COR-L47 (cell line): ENCODE measurements at regions not wholly inside any gene's neighbourhood (a gene's known extent, or its start where the extent isn't known, plus 50 kb on each side); places are given as distances from the start of the nearest gene placed in this dataset.

Source experiments
- DNase-seq: peaks from one replicate; lab custom pipeline; 2025; lab: John Stamatoyannopoulos, UW

DNA sequence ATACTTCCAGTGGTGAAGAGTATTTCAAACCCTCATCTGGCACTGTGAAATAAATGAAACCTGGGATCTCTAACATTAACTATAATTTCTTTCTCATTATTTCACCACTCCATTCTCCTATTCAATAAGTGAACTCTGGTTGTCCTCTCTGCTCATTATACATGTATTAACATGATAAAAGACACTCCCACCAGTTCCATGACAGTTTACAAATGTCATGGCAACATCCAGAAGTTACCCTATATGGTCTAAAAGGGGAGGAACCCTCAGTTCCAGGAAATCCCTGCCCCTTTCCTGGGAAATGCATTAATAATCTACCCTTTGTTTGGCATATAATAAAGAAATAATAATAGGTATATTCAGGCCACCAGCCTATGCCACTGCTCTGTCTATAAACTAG, 62.7 kb upstream of the BRINP3 start:
- DNase-seq, result no peak

DNA sequence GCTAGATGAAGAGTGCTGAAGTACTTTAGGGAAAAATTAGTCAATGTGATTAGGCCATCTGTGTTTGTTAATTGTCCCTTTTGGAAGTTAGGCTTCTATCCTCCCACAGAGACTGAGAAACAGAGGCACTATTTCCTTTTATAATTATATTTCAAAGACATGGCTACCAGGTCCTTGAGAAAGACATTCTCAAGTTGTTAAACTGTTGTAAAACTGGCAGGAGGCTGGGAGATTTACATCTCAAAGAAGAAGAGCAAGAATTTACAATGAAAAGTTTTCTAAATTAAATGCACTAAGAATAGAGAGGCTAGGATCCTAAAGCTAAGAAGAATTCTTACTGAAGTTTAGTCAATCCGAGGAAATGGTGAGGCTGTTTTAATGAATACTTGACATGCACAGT, 74.0 kb upstream of the BRINP3 start:
- no peak for DNase-seq

DNA sequence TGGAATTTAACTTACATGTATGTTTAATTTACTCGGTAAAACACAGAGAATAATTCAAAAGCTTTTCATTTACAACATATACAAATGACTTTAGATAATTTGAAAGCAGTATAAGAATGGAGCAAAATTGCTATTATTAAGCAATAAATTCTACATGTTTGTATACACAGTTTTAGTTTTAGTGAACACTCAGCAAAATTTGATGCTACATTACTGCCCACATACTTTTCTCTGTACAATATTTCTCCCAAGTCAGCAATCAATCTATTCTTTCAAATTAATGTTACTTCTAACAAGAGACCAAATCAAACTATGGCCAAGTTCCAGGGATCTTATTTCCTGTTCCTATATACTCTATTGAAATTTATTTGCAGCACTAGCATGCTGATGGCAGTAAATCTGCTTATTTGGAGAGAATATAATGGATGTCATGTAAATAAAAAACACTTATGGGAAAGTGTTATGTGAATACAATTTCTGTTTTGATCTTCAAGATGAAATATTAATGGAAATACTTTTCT, 82.6 kb upstream of the BRINP3 start:
- DNase-seq, result no peak

DNA sequence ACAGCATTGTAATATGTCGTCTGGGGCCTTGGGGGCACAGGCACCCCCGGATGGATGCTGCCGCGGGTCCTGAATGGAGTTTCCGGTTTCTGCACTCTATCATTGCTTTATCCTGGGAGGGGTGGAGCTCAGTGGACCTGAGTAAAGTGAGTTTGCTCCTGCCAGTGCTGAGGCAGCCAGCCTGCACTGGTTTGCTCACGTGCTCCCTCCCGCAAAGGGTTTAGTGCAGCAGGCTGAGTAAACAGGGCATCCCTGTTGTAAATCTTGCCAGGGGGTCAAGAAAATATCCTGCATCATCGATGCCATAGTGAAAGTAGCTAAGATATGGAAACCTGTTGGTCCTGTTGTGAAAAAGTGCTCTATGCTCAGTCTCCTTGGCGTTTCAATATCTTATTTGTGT, 85.6 kb upstream of the BRINP3 start:
- no peak for DNase-seq

DNA sequence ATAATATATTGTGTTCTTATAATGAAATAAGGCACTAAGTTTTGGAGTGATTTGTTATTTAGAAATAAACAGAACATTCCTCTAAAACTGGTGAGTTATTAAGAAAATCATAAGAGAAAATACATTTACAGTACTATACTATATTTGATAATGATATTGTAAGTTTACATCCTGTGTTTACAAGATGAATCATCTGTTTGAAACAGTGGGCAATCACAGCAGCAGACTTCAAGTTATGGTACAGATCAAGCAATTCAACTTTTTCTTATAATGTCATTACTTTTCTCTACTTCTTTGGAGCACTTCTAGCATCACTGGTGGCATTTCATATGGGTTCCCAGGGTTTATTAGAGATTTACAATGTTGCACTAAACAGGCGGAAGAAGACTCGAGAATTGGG, 86.5 kb upstream of the BRINP3 start:
- no peak for DNase-seq

DNA sequence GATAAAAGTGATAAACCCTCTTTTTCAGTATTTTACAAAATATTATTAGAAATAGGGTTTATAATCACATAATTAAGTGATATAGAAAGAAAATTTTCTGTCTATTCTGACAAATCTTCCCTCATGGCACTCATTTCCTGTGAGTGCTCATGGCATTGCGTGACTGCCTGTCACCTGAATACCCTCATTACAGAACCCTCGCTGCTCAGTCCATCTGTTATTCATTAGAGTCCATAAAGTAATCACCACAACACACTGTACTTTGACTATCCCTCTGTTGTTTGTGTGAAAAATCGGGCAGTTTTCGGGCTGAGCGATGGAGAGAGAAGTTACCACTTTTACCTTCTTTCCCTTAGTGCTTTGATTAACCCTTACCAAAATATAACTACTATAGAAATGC, 100.4 kb upstream of the BRINP3 start:
- DNase-seq, result no peak

DNA sequence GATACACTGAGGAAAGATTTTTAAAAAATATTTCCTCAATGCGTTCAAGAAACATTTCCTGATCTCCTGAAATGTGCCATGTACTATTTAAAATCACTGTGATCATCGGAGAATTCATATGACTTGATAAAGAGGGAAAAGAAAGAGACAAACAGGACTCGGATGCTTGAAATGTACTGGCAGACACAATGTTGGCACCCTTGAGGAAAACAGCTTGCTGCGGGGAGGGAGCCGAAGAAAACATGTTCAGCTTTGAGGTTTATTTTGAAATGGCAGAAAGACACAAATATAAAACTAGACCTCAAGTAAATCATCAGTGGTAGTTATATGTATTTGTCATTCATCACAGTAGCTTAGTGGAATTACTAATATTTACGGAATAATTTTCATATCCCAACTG, 100.9 kb upstream of the BRINP3 start:
- DNase-seq, result no peak

DNA sequence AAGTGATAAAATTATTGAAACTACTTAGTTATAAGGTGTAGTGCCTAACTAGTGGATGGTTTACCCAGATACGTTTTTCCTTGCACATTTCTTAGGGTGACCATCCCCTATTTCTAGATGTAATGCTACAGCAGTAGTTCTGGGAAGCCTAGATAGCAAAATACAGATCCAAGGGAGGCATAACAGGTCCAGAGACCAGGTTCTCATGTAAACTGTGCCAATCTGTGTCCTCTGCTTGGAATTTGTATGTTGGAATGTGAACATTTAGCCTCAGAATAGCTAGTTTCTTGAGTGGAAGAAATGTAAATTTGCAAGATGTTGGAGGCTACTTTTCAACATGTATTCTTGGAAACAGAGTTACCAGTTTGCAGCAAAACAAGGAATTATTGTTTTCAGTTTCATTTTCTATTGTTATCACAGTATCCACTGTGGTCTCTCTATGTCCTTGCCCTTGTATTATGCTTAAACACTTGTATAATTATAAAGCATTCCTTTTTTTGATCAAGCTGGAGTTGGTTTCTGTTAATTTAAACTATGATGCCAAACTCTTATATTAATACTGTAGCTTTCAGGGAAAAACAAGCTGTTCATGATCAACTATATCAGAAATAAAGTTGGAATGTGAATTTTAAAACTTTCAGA, 102.0 kb upstream of the BRINP3 start:
- DNase-seq, result no peak

DNA sequence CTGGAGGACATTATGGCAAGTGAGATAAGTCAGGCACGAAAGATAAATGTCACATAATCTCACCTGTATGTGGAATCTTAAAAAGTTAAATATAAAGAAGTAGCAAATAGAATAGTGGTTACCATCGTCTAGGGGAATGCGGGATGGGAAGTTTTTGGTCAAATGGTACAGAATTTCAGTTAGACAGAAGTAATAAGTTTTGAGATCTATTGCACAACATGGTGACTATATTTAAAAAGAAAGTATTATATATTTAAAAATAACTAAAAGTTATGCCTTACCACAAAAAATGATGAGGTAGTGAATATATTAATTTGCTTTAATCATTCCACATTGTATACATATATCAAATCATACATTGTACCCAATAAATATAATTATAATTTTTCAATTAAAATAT, 106.2 kb upstream of the BRINP3 start:
- DNase-seq, result no peak

DNA sequence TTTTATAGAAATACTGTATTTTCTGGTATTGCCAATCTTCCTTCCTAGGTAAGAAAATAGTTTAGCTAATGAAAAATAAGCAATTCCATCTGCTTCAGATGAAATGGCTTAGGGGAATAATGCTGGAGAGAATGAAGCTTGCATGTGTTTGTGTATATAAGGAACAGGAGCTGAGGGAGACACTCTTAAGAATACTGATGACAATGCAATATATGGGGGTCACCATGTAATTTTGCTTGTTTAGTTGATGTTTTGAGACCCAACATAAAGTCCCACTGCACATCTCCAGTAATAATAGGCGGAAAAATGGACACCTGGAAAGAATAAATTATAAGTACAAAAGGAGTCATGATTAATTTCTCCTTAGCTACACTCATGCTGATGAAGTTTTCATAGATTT, 110.8 kb upstream of the BRINP3 start:
- no peak for DNase-seq

DNA sequence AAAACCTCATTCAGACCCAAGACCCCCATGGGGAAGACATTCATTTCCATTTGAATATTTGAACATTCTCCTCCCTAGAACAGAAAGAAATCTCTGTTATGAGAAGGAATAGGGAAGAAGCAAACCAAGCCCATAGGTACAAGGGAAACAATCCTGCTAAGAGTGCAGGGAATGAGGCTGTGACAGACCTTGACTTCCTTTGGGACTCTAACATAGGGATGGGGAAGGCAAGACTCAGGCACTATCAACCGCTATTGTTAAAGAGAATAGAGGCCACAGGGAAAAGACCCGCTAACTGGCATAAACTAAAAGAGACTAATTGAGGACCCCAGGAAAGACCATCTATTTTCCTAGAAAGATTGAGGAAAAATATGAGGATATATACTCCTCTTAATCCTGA, 117.8 kb upstream of the BRINP3 start:
- no peak for DNase-seq

DNA sequence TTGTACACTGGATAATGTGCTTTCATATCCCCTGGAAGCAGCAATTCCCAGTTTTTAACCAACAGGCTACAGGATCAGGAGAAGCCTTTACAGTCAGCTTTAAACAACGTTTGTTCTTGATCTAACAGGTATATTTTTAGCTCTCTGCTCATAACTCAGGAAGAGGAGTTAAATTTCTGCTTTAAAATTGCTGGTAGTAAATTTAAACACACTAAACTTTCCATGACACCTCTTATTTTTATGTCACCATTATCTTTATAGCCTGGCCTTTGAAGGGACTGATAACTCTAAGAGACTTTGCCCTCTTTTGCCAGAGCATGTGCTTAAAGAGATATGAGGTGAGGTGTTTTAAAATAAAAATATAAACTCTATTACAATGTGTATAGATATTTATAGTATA, 119.6 kb upstream of the BRINP3 start:
- no peak for DNase-seq

DNA sequence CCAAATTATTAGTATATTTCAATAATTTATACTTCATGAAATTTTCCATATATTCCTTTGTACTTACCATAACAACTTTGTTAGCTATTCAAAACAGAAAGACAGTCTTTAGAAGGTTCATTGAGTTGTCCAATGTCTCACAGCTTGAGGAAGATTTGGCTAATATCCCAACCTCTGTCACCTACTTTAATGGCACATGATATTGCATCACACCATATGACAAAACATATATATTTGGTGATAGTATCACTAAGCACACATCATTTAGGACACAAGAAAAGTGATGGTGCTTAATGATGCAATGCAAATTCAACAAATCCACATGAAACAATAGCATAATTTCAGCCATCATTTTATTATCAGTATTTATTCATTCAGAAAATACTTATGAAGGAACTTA, 122.0 kb upstream of the BRINP3 start:
- no peak for DNase-seq

DNA sequence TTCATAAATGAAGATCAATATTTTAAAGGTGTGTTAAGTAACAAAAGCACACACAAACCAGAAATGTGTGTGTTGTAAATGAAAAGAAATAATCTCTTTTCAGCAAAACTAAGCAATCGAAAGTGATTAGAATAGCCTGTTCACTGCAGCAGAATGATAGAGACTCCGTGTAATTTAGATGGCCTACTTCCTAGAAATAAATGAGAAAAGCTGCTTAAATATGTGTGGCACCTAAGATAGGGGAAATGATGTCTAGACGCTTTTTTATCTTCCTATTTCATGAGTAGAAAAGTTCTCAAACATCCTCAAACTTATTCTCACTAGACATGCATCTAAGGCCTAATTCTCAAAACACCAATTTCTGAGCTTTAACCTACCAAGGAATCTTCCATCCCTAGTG, 124.7 kb upstream of the BRINP3 start:
- DNase-seq, result no peak

DNA sequence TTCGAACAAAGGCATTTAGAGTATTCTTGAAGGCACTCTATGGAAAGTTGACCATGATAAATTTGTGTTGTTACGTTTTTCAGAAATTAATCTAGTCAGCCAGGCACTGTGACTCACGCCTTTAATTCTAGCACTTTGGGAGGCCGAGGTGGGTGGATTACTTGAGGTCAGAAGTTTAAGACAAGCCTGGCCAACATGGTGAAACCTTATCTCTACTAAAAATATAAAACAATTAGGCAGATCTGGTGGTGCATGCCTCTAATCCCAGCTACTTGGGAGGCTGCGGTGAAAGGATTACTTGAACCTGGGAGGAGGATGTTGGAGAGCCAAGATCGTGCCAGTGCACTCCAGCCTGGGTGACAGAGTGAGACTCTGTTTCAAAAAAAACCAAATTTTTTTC, 130.6 kb upstream of the BRINP3 start:
- no peak for DNase-seq

DNA sequence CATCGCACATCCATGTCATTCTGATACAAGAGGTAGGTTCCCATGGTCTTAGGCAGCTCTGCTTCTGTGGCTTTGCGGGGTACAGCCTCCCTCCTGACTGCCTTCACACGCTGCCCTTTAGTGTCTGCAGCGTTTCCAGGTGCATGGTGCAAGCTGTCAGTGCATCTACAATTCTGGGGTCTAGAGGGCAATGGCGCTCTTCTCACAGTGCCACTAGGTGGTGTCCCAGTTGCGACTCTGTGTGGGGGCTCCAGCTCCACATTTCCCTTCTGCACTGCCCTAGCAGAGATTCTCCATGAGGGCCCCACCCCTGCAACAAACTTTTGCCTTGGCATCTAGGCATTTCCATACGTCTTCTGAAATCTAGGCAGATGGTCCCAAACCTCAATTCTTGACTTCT, 138.2 kb upstream of the BRINP3 start:
- no peak for DNase-seq

DNA sequence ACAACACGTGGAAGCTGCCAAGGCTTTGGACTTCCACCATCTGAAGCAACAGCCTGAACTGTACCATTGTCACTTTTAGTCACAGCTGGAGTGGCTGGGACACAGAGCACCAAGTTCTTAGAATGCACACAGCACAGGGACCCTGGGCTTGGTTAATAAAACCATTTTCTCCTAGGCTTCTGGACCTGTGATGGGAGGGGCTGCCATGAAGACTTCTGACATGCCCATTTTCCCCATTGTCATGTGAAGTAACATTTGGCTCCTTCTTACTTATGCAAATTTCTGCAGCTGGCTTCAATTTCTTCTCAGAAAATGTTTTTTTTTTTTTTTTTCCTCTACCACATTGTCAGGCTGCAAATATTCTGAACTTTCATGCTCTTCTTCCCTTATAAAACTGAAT, 138.6 kb upstream of the BRINP3 start:
- DNase-seq, result no peak

DNA sequence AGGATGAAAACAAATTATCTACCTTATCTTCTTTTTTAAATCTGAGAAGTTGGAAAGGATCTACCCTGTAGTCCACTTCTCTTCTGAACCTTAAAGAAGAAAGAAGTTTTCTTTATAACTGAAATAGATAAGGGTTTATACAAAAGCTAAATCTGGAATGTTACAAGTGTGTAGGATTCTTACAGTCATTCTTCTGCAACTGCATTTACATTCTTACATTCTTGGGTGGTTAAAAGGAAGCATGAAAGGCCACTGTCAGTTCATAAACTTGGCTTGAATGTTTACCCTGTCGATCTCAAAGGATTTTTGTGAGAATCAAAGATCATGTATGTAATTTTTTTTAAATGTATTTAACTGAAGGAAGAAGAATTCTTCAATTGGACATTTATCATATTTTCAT, 142.1 kb upstream of the BRINP3 start:
- no peak for DNase-seq

DNA sequence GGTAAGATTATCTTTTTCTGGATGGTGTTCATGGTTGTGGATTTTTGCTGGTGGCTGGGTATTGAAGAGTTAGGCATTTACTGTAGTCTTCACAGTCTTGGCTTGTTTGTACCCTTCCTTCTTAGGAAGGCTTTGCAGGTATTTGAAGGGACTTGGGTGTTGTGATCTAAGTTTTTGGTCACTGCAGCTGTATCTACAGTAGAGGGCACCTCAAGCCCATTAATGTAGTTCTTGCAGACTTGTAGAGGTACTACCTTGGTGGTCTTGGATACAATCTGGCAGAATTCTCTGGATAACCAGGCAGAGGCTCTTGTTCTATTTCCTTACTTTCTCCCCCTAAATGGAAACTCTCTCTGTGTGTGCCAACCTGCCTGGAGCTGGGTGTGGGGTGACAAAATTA, 155.8 kb upstream of the BRINP3 start:
- DNase-seq, result peak; percentile 1

DNA sequence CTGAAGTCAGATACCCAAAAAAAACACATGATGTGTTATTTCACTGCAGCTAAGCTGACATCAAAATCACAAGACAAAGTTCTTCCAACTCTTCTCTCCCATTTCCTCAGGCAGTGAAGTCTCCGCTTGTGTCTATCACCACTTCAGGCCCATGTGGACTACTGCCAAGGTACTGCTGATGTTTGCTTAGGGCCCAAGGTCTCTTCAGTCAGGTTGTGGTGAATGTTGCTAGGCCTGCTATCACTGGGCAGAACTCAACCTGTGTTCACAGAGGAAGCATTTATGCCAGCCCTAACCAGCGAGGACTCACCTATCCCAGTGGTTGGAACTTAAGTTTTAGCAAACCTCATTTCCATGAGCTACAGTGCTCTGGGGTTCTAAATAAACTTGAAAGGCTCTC, 156.5 kb upstream of the BRINP3 start:
- no peak for DNase-seq

DNA sequence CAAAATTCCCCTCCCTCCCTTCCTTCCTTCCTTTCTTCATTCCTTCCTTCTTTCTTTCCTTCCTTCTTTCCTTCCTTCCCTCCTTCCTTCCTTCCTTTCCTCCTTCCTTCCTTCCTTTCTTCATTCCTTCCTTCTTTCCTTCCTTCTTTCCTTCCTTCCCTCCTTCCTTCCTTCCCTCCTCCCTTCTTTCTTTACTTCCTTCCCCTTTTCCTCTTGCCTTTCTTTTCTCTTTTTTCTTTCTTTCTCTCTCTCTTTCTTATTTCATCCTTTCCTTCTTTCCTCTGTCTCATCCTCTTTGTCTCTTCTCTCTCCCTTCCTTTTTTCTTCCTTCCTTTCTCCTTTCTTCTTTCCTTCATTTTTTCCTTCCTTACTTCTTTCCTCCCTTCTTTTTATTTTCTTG, 171.9 kb upstream of the BRINP3 start:
- no peak for DNase-seq

DNA sequence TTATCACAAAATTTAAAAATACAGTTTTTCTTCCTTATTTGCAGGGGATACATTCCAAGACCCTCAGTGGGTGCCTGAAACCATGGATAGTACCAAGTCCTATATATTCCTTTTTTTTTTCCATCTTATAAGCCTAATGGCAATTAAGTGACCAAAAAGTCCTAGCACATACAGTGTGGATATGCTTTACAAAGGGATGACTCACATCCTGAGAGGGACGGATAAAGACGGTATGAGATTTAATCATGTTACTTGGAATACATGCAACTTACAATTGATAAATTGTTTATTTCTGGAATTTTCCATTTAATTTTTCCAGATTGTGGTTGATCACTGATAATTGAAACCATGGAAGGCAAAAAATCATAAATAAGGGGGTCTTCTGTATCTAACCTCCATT, 181.2 kb upstream of the BRINP3 start:
- DNase-seq, result no peak

DNA sequence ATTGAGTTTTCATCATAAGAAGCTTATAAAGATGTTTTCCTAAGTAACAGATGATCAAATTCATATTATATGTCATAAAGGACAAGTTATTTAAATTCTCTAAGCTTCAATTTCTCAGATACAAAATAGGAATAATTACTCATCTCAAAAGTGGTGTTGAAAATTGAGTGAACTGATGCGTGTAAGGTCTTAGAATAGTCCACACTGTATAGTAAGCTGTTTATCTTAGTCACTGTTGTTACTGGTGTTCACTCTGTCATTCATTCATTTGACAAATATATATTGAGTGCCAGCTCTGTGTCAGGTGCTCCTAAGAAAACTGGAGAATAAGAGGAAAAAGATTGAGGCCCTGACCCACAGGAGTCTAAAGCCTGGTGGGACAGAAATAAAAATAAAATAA, 186.3 kb upstream of the BRINP3 start:
- no peak for DNase-seq

DNA sequence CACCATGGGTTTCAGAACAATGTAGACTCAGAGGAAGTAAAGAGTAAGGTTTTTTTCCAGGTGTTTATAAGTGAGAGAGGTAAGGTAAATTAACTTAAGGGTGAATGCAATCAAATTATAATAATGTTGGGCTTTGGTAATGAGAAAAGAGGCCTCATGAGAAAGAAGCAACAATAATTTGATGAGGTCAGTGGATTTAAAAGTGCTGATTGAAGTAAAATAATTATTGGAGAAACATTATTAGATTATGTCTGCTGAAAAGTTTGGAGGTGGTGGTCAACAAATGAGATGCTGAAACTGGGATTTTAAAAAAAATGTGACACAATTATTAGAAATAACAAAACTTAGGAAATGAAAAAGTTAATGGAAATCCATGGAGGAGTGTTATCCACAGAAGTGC, 187.4 kb upstream of the BRINP3 start:
- DNase-seq, result no peak

DNA sequence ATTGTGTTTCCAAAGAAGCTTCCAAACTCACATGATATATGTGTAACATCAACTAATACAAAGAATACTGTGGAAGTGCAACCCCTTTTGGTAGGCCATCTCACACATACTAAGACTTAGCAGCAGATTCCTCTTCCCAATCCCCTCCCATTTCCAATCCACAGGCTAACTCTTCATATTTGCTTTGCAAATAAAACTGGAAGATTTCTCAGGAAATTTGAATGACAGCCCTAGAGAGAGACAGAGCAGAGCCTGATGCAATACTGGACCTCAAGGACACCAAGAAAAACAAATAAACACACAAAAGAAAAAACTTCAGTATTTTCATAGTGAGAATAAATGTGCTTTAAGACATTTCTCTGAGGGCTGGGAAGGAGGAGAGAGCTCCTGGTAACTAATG, 190.2 kb upstream of the BRINP3 start:
- DNase-seq, result no peak
